ENCODE measurements at regions not wholly inside any gene's neighbourhood (a gene's known extent, or its start where the extent isn't known, plus 50 kb on each side); places are given as distances from the start of the nearest gene placed in this dataset.
"Not testable (repeated sequence)": the region's sequence is repeated elsewhere in the genome, so short reads cannot be mapped to it uniquely, and the experiment has no call there.

DNA sequence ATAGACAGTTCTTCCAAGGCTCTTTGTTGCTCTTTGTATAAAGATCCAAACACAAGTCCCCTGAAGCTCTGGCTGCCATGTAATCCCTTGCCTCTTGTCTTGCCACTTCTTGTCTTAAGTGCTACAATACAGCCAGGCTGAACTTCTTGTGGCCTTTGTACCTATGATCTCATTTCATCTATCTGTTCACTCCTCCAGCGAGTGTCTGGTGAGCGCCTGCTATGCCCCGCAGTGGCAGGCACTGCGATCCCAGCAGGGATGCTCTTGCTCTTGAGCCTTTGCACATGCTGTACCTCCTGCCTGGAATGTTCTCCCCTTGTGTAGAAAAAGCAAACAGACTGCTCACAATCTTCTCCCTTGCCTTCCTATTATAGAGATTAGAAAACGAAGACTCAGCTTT, 81.9 kb upstream of the ADPGK start:
- DNase-seq (ENCODE audit: low spot score): no peak

DNA sequence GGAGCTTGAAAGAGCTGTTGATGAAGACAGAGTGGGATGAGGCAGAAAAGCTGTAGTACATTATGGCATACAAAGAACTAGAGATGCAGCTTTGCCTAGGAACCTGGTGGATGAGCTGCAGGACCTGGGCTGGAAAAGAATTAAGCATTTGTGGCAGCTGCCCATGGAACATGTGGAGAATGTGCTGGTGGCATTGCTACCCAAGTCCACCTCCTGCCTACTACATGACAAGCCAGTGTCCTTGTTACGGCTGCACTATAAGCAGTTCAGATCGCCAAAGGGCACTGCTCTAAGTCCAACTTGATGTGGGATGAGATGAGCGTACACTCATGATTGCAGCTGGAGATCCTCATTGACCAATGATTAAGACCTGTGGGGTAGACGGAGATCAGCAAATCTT, 81.1 kb upstream of the ADPGK start:
- no peak for DNase-seq (ENCODE audit: low spot score)

DNA sequence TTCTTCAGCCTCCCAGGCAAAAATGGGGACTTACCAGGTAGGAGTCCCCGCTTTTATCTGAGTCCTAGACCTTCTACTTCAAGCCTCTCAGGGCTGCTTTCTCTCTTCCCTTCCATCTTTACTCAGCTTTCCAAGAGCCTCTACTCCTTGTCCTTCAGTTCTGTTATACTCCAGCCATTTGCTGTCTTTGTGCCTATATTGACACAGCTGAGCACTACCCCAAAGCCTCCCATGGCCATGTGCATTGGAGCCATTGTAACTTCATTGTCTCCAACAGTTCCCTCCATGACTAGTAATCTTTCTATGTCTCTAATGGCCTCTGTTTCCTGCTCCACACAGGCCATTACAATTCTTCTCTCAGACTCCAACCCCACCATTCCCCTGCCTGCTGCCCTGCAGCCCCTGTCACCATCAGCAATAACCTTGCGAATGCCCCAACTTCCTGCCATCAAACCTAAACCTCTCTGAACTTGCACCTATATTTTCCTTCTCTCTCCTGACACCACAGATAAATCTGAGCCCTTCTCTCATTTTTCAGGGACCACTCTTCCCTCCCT, 77.9 kb upstream of the ADPGK start:
- no peak for DNase-seq (ENCODE audit: low spot score)

GRCh38 chr15:72859757-72860145, 76.2 kb upstream of the ADPGK start:
- no peak for DNase-seq (ENCODE audit: low spot score)

GRCh38 chr15:72859017-72859756, 75.6 kb upstream of the ADPGK start:
- no peak for DNase-seq (ENCODE audit: low spot score)

GRCh38 chr15:72858205-72858604, 74.6 kb upstream of the ADPGK start:
- no peak for DNase-seq (ENCODE audit: low spot score)

DNA sequence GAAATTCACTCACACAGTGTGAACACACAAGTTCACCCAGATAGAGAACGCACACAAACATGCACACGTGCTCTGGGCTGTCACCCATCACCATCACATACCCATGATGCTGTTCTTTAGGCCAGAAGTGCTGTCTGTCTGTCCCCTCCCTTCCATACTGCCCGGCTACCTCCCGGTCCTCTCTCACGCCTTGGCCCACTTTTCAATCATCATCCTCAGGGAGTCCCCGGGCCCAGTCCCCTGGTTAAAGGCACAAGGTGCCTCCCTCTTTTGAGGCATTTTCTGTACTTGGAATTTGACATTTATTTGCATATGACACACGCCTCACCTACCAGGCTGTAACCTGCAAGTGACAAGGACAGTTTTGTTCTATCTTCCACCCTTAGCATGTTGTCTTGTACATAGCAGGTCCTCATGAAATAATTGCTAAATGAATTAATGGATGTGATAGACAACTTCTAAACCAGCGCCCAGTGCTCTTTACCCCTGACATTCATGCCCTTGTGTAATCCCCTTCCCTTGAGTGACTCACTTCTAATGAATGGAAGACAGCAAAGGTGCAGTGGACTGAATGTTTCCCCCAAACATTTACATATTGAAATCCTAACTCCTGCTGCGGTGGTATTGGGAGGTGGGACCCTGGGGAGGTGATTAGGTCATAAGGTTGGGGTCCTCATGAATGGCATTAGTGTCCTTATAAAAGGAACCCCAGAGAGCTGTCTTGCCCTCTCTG, 73.9 kb upstream of the ADPGK start:
- no peak for DNase-seq (ENCODE audit: low spot score)

DNA sequence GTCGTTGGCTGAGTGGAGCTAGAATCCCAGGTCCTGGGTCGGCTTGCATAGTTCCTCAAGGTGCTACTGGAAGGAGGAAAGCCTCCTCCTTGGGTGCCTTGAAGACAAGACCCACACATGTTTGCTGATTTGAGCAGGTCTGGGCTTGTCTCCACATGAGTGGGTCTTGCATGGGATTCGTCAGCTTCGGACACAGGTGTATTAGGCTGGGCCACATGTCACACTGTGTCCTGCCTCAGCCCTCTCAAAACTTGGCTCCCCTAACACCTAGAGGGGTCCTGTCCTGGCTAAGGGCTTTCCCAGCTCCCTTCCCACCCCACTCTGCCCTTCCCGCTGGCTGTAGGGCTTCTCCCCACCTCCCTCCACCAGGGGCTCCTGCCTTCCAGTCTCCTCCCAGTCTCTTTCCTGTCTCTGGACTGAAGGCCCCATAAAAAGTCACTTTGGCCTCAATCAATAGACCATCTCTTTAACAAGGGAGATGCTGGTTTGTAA, 73.0 kb upstream of the ADPGK start:
- DNase-seq (ENCODE audit: low spot score): no peak

DNA sequence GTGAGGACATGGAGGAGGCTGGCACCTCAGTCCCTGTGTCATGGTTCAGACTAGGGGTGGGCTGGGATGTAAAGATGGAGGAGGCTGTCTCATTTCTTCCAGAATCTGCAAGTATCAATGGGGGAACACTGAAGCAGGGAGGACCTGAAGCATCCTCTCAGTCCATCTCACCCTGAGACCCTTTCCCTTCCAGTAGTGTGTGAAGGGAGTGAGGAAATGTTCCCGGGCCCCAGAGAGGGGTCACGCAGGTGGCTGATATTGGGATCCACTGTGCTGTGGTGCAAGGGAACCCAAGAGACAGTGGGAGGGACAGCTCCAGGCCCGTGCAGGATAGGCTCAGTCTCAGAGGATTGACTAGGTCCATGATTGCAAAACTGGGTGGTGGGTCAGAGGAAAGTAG, 72.2 kb upstream of the ADPGK start:
- DNase-seq (ENCODE audit: low spot score): no peak

GRCh38 chr15:72852273-72852672, 68.7 kb upstream of the ADPGK start:
- no peak for DNase-seq (ENCODE audit: low spot score)

- no peak for DNase-seq (ENCODE audit: low spot score)
Measured at GRCh38 chr15:72851586-72851985, 68.0 kb upstream of the ADPGK start.

GRCh38 chr15:72850833-72851232, 67.3 kb upstream of the ADPGK start:
- no peak for DNase-seq (ENCODE audit: low spot score)

GRCh38 chr15:72847806-72848205, 64.2 kb upstream of the ADPGK start:
- no peak for DNase-seq (ENCODE audit: low spot score)

DNA sequence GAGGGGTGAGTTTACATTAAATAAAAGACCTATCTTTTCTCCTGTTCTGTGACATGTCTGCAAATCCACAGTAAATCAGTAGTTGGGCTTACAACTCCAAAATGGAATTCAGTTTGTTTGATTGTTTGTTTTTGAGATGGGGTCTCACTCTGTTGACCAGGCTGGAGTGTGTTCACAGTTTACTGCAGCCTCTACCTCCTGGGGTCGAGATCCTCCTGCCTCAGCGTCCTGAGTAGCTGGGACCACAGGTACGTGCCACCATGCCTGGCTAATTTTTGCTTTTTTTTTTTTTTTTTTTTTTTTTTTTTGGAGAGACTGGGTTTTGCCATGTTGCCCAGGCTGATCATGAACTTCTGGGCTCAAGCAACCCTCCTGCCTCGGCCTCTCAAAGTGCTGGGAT, 63.5 kb upstream of the ADPGK start:
- DNase-seq (ENCODE audit: low spot score): no peak

- DNase-seq (ENCODE audit: low spot score): no peak
Measured at GRCh38 chr15:72845981-72846383, 62.4 kb upstream of the ADPGK start.

DNA sequence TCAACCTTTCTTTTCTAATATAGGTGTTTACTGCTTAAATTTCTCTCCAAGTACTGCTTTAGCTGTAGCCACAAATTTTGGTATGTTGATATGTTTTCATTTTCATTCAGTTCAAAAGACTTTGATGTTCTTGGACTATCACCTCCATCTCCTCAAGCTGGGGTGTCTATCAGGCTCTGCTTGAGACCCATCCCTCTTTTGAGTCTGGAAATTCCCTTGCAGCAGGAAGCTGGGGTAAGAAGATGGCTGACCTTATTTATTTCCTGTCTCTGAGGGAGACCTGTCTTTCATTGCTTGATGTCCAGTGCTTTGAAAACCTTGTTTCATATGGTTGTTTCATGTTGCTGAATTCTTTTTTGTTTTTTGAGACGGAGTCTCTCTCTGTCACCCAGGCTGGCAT, 60.5 kb upstream of the ADPGK start:
- no peak for DNase-seq (ENCODE audit: low spot score)

- DNase-seq (ENCODE audit: low spot score): not testable (repeated sequence)
Measured at GRCh38 chr15:72843340-72843739, 59.8 kb upstream of the ADPGK start.

DNA sequence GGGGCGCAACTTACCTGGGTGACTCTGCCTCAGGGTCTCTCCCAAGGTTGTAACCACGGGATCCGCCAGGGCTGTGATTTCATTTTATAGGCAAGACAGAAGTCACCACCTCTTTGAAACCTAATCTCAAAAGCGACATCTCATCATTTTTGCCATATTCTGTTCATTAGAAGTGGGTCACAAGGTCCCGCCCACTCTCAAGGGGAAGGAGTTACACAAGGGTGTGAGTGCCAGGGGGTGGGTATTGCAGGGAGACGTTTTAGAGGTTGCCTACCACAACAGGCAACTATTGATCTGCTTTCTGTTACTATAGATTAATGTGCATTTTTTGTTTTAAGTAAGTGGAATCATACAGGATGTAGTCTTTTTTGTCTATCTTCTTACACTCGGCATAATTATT, 56.6 kb upstream of the ADPGK start:
- no peak for DNase-seq (ENCODE audit: low spot score)

DNA sequence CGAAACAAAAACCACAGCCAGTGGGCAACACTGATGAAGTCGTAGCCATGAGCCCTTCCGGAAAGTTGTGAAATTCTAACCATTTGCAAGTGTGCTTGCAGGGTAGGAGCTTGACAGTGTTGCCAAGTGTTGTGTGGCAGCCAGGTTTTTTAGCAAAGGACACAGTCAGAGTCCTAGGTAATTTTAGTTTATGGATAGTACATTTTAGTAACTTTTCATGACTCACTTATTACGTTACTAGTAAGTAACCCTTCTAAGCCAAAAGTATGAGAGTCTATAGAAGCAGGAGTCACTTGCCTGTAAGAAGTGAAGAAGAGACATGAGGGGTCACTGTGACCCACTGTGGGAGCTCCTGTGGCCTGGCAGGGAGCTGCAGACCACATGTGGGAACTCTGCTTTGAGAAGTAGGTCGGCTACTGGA, 54.8 kb upstream of the ADPGK start:
- no peak for DNase-seq (ENCODE audit: low spot score)

DNA sequence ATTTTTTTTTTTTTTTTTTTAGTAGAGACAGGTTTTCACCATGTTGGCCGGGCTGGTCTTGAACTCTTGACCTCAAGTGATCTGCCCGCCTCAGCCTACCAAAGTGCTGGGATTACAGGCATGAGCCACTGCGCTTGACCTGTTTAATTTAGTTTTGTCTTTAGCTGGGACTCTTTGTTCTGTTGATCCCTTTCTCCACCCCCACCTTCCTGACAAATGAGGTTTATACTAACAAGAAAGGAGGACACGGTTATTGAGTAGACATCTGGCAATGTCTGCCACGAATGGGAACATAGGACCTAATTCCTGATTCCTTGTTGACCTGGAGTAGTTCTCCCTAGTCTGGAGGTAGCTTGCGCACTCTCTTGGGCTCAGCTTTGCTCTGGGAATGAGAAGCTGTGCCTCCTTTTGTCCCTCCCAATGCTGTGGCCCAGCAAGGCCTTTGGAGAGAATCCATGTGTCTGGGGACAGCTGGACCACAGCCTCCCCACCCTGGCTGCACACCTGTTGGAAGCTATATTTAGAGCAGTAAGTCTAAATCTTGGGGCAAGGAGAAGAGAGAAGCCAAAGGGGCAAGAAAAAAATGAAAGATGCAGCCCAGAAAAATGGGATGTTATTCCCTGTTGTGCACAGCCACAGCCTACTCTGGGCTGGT, 53.2 kb upstream of the ADPGK start:
- DNase-seq (ENCODE audit: low spot score): no peak

GRCh38 chr15:72835294-72835890, 51.8 kb upstream of the ADPGK start:
- DNase-seq (ENCODE audit: low spot score): peak; percentile 80

DNA sequence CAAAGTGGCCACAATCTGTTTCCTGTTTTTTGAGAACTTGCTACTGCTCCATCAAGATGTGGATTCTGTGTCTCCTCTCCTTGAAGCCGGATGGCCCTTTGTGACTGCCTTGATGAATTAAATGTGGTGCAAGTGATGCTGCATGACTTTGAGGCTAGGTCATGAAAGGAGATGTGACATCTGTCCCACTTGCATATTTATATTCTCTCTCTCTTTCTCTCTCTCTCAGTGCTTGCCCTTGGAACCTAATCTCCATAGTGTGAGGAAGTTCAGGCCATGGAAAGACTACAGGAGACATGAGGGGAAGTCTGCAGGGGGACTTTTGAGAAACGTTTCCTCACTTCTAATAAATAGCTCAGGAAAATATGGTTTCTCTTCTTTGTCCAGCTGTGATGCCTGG, 50.0 kb upstream of the ADPGK start:
- no peak for DNase-seq (ENCODE audit: low spot score)
